ENCODE measurements at regions not wholly inside any gene's neighbourhood (a gene's known extent, or its start where the extent isn't known, plus 50 kb on each side); places are given as distances from the start of the nearest gene placed in this dataset.

DNA sequence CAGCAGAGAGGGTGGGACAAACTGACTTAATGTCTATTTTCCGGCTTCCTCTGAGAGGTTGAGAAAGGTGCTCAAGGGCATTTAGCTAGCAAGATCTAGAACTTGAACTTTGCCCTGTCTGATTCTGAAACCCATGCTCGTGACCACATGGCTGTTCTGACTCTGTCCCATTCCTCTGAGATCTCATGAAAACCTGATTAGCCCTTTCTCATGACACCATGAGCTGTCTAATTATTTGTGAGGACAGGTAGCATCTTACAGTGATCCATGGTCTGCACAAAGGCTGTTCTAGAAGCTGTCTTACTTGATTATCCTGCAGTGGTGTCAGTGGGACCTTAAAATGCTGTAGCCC is 89.6 kb upstream of the TOX2 start:
- Histone ChIP-seq H3K9me3 (ENCODE audit: control insufficient read depth in 1 of 2, insufficient read depth in 1 of 2, low read length in 2 of 2) (no peaks in the 10 kb centered on the region), H3K4me3 (ENCODE audit: low read length) (no peak overlapping the region), H3K27ac (ENCODE audit: low read depth in 1 of 2, low read length in 2 of 2) (no peak overlapping the region), H3K27me3 (ENCODE audit: control insufficient read depth in 1 of 2, insufficient read depth in 2 of 2, low read length in 2 of 2) (no peaks in the 10 kb centered on the region), H3K36me3 (ENCODE audit: insufficient read depth, low read length) (no peaks in the 10 kb centered on the region), H3K4me1 (ENCODE audit: insufficient read depth, low read length) (no peaks in the 10 kb centered on the region)
- no peaks in the 10 kb centered on the region for H3K36me3 Mint-ChIP-seq (ENCODE audit: low read depth)
- DNase-seq = no peak
- H3K27me3 Mint-ChIP-seq = peaks cover 3% of the 10 kb centered on the region
- ChIA-PET POLR2A (no interaction called here), CTCF (interaction anchor here (0.6 kb wide), 1 partner anchor 50 kb away, joined by 4 read pairs; no protein-coding TSS in a partner anchor)
- intact Hi-C loops (cut with DNase I, micrococcal nuclease) = no loop called here
- H3K4me1 Mint-ChIP-seq (ENCODE audit: low read depth) = no peaks in the 10 kb centered on the region
- no peak for ATAC-seq (ENCODE audit: poor library complexity)
- H3K9me3 Mint-ChIP-seq = no peaks in the 10 kb centered on the region
- no peak overlapping the region for H3K4me3 Mint-ChIP-seq
- H3K27ac Mint-ChIP-seq = no peak overlapping the region
- TF ChIP-seq, protein P1, sequence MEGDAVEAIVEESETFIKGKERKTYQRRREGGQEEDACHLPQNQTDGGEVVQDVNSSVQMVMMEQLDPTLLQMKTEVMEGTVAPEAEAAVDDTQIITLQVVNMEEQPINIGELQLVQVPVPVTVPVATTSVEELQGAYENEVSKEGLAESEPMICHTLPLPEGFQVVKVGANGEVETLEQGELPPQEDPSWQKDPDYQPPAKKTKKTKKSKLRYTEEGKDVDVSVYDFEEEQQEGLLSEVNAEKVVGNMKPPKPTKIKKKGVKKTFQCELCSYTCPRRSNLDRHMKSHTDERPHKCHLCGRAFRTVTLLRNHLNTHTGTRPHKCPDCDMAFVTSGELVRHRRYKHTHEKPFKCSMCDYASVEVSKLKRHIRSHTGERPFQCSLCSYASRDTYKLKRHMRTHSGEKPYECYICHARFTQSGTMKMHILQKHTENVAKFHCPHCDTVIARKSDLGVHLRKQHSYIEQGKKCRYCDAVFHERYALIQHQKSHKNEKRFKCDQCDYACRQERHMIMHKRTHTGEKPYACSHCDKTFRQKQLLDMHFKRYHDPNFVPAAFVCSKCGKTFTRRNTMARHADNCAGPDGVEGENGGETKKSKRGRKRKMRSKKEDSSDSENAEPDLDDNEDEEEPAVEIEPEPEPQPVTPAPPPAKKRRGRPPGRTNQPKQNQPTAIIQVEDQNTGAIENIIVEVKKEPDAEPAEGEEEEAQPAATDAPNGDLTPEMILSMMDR (IDR thresholded peaks at IDR 0.05) = no peak

- Mint-ChIP-seq H3K9me3 (no peaks in the 10 kb centered on the region), H3K27ac (no peak overlapping the region), H3K27me3 (peaks cover 3% of the 10 kb centered on the region), H3K4me1 (ENCODE audit: low read depth) (no peaks in the 10 kb centered on the region), H3K36me3 (ENCODE audit: low read depth) (no peaks in the 10 kb centered on the region), H3K4me3 (no peak overlapping the region)
- POLR2A ChIA-PET = no interaction called here
- intact Hi-C loops (cut with DNase I, micrococcal nuclease) = no loop called here
- Histone ChIP-seq H3K36me3 (ENCODE audit: insufficient read depth, low read length) (no peaks in the 10 kb centered on the region), H3K27ac (ENCODE audit: low read depth in 1 of 2, low read length in 2 of 2) (no peak overlapping the region), H3K27me3 (ENCODE audit: control insufficient read depth in 1 of 2, insufficient read depth in 2 of 2, low read length in 2 of 2) (no peaks in the 10 kb centered on the region), H3K9me3 (ENCODE audit: control insufficient read depth in 1 of 2, insufficient read depth in 1 of 2, low read length in 2 of 2) (no peaks in the 10 kb centered on the region), H3K4me3 (ENCODE audit: low read length) (no peak overlapping the region), H3K4me1 (ENCODE audit: insufficient read depth, low read length) (no peaks in the 10 kb centered on the region)
- ATAC-seq (ENCODE audit: poor library complexity) = no peak
- CTCF ChIA-PET = no interaction called here
- no peak for DNase-seq
- TF ChIP-seq, protein P1 (IDR thresholded peaks at IDR 0.05) = no peak
These were observed 90.2 kb upstream of the TOX2 start for GRCh38 chr20:43824309-43825050.

- CTCF ChIA-PET = no interaction called here
- no peaks in the 10 kb centered on the region for H3K27me3 Mint-ChIP-seq
- intact Hi-C loops (cut with DNase I, micrococcal nuclease) = no loop called here
- TF ChIP-seq, protein P1 (IDR thresholded peaks at IDR 0.05) = no peak
- no peaks in the 10 kb centered on the region for H3K36me3 ChIP-seq (ENCODE audit: insufficient read depth, low read length)
- no peaks in the 10 kb centered on the region for H3K9me3 ChIP-seq (ENCODE audit: control insufficient read depth in 1 of 2, insufficient read depth in 1 of 2, low read length in 2 of 2)
- H3K9me3 Mint-ChIP-seq = no peaks in the 10 kb centered on the region
- no peak overlapping the region for H3K4me3 ChIP-seq (ENCODE audit: low read length)
- no peaks in the 10 kb centered on the region for H3K27me3 ChIP-seq (ENCODE audit: control insufficient read depth in 1 of 2, insufficient read depth in 2 of 2, low read length in 2 of 2)
- H3K4me3 Mint-ChIP-seq = no peak overlapping the region
- POLR2A ChIA-PET = no interaction called here
- no peak overlapping the region for H3K27ac Mint-ChIP-seq
- H3K4me1 ChIP-seq (ENCODE audit: insufficient read depth, low read length) = no peaks in the 10 kb centered on the region
- ATAC-seq (ENCODE audit: poor library complexity) (no peak), DNase-seq (no peak)
- no peaks in the 10 kb centered on the region for H3K4me1 Mint-ChIP-seq (ENCODE audit: low read depth)
- H3K27ac ChIP-seq (ENCODE audit: low read depth in 1 of 2, low read length in 2 of 2) = no peak overlapping the region
- no peaks in the 10 kb centered on the region for H3K36me3 Mint-ChIP-seq (ENCODE audit: low read depth)
These were observed 92.9 kb upstream of the TOX2 start for GRCh38 chr20:43821795-43822194.
